ENCODE measurements at regions not wholly inside any gene's neighbourhood (a gene's known extent, or its start where the extent isn't known, plus 50 kb on each side); places are given as distances from the start of the nearest gene placed in this dataset.
"Not testable (repeated sequence)": the region's sequence is repeated elsewhere in the genome, so short reads cannot be mapped to it uniquely, and the experiment has no call there.

GRCh38 chr10:124194199-124194824 lies 100.9 kb upstream of the CHST15 start:
- in situ Hi-C loops (cut with HindIII; ENCODE audit: low sequenced_read_pairs): no loop called here

DNA sequence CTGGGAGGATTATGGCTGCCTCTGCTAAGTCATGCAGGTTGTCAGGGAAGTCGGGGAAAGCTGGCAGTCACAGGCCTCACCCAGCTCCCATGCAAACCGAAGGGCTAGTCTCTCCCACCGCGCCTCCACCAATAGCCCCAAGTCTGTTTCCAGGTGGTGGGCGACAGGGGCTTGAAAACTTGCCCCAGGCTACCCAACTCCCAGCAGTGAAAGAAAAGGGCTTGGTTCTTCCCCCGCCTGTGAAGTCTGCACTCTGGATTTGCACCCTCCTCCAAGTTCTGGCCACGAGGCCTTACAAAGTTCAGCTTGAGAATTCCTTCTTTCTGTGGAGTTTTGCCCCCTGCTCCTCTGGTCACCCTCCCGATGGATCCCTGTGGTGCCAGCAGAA lies 99.9 kb upstream of the CHST15 start:
- in situ Hi-C loops (cut with HindIII; ENCODE audit: low sequenced_read_pairs): no loop called here

DNA sequence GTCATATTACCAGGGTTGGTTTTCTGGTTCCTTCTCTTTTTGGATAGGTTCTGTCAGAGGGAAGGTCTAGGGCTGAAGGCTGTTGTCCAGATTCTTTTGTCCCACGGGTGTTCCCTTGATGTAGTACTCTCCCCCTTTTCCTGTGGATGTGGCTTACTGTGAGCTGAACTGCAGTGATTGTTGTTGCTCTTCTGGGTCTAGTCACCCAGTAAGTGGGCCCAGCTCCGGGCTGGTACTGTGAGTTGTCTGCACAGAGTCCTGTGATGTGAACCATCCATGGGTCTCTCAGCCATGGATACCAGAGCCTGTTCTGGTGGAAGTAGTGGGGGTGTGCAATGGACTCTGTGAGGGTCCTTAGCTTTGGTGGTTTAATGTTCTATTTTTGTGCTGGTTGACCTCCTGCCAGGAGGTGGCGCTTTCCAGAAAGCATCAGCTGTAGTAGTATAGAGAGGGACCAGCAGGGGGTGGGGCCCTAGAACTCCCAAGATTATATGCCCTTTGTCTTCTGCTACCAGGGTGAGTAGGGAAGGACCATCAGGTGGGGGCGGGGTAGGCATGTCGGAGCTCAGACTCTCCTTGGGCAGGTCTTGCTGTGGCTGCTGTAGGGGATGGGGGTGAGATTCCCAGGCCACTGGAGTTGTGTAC lies 99.4 kb upstream of the CHST15 start:
- in situ Hi-C loops (cut with HindIII; ENCODE audit: low sequenced_read_pairs): not testable (repeated sequence)

DNA sequence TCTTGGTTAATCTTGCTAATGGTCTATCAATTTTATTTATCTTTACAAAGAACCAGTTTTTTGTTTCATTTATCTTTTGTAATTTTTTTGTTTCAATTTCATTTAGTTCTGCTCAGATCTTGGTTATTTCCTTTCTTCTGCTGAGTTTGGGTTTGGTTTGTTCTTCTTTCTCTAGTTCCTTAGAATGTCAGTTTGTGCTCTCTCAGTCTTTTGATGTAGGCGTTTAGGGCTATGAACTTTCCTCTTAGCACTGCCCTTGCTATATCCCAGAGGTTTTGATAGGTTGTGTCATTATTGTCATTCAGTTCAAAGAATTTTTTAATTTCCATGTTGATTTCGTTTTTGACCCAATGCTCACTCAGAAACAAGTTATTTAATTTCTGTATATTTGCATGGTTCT lies 97.1 kb upstream of the CHST15 start:
- in situ Hi-C loops (cut with HindIII; ENCODE audit: low sequenced_read_pairs): not testable (repeated sequence)

DNA sequence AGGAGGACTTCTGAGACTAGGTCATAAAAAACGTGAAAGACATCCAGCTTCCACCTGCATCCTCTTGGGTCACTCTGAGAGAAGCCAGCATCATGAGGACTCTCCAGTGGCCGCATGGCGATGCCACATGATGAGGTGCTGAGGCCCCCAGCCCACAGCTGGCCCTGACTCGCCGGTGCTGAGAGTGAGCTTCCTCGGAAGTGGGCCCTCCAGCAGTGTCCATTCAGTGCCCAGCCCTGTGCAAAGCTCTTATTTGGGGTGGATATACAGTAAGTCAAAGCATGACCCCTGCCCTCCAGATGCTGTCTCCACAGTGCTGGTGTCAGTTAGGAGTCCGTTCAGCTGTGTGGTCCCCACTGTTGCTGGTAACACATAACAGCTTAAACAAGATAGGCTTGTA lies 93.6 kb upstream of the CHST15 start:
- in situ Hi-C loops (cut with HindIII; ENCODE audit: low sequenced_read_pairs): no loop called here

GRCh38 chr10:124185084-124185483 lies 91.7 kb upstream of the CHST15 start:
- in situ Hi-C loops (cut with HindIII; ENCODE audit: low sequenced_read_pairs): no loop called here

DNA sequence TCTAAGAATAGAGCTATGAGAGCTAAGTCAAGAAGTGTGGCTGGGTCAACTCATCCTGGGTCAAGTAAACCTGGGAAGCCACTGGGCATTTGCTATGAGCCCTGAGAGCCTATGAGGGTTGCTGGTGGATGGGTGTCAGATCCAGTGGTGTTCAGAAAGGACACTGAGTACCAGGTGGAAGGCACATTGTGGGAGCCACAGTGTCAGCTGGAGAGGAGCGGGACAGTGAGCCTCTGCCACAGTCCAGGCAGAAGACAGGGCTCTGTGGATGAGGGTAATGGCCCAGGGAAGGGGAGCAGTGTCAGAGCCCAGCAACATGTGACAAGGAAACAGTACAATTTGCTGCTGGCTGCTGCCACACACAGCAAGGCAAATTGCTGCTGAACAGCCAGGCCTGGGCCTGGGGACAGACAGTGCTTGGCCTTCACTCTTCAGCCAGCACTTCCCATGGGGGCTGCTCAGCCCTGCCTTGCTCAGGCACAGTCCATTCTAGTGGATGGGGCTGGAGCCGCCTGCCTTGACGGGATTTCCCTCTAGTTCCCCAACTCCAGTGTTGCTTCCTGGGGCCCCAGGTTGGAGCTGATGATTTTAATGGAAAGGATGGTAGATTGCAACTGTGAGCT lies 90.9 kb upstream of the CHST15 start:
- in situ Hi-C loops (cut with HindIII; ENCODE audit: low sequenced_read_pairs): no loop called here

DNA sequence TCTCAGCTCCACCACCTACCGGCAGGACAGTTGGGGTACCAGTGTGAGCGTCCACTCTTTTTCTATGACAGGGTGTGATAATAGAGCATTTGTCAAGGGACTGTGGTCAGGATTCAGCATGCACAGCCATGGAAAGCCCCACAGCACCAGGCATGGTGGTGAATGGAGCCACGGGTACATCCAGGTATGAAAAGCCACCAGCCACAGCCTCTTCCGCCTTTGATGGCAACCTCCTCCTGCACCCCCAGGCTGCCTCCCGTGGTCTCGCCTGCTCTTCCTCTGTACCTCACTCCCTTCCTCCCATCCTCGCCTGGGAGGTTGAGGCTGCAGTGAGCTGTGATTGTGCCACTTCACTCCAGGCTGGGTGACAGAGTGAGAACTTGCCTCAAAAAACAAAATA lies 90.2 kb upstream of the CHST15 start:
- in situ Hi-C loops (cut with HindIII; ENCODE audit: low sequenced_read_pairs): no loop called here

DNA sequence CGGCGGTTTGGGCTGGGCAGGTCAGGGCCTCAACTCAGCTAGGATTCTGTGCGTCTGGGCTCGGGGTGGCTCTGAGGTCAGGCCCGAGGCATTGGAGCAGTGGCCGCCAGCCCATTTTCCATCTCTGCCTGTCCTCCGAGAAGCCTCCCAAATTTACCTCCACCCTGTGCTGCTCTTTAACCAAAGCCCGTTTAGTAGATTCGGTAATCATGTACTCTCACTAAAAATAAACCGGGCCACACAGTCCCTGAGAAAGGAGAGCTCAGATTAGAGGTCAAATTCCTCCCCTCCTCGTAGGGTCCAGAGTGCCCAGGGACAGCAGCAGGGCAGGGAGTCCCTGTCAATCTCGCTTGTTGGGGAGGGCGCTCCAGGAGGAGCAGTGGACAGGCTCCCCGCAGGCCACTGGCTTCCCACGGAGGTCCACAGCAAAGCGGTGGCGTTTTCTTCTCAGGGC lies 88.7 kb upstream of the CHST15 start:
- in situ Hi-C loops (cut with HindIII; ENCODE audit: low sequenced_read_pairs): no loop called here

GRCh38 chr10:124181656-124182055 lies 88.3 kb upstream of the CHST15 start:
- in situ Hi-C loops (cut with HindIII; ENCODE audit: low sequenced_read_pairs): no loop called here

DNA sequence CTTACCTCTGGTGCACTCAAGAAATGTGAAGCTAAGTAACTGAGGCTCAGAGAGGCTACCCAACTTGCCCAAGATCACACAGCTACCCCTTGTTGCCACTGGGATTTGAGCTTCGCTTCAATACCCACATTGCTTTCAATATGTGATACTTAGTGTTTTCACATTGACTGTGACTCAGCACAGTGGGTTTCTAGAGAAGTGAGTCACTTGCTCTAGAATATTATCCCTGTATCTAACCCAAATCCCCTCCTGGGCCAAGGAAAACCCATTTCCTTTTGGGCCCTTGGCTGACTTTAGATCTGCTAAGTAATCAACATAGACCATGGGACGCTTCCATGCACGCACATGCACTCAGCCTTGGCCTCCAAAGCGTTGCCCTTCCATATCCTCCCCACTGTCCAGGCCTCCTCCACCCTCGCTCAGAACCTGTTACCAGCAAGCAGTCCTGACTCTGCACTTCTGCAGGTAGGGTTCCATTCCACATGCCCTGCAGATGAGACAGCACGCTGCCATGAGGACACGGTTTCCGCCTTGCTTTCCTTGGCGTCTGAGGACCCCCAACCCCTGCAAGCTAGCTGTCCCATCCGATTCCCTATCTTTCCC lies 87.7 kb upstream of the CHST15 start:
- in situ Hi-C loops (cut with HindIII; ENCODE audit: low sequenced_read_pairs): no loop called here

GRCh38 chr10:124180044-124180745 lies 86.8 kb upstream of the CHST15 start:
- in situ Hi-C loops (cut with HindIII; ENCODE audit: low sequenced_read_pairs): no loop called here

DNA sequence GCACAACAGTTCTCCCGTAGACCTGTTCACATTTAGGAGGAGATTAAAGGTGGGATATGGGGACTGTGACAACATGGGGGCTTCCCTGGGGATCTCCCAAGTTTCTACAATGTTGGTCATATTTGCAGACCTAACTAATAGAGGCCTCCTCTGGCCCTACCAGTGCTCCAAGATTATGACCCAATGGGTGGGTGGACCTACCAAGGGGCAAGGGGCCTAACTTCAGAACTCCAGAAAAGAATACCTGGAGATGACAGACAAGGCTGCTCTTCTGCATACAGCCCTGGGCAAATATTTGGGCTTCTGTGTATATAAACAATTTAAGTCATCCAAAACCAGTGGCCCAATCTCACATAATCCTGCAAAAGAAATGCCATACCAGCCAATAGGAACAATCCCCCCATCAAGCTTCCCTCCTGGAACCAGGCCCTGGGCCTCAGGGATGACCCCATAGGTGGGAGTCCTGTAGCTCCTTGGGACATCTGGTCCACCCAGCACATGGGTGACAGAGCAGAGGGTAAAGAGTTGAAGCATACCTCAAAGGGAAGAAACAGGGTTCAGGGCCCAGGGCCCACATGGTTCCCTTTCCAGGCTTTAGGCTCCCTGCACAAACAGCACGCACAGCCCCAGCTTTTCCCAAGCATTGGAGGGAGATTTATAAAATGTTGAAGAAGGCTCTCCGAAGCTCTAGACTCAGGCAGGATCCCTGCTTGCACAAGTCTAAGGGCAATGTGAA lies 86.1 kb upstream of the CHST15 start:
- in situ Hi-C loops (cut with HindIII; ENCODE audit: low sequenced_read_pairs): no loop called here

GRCh38 chr10:124177180-124177518 lies 83.8 kb upstream of the CHST15 start:
- in situ Hi-C loops (cut with HindIII; ENCODE audit: low sequenced_read_pairs): no loop called here

DNA sequence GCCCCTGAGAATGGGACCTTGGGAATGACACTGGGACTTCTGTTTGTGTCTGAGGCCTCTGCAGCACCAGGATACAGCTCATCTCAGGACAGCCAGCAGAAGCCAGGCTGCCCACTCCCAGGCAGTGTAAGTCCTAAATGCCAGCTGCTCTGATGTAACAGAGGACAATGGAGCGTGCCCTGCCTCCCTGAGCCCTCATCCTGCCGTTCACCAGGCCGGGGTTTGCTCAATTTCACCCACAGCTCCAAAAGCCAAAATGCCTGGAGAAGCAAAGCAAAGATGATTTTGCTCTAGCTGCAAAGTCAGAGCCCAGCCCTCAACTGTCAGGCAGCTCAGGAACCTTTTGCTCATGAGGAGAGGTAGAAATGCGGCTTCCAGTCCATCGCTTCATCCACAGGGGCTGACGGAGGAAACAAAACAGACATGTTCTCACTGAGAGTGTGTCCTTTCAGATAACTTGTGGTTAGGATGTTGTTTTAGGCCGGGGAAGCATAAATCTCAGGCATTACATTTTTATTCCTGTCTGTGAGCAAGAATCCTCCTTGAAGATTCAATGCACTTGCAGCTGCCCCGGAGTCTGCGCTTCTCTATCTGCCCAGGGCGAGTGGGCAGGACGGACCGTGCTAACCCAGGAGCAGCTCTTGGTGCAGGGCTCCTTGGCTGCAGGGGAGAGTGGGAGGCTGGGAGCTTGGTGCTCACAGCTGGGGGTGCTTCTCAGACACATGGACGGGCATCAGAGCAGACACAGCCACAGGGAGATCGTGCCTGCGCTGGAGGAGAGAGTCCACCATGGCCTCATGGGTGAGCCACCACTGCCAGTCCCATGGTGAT lies 83.2 kb upstream of the CHST15 start:
- in situ Hi-C loops (cut with HindIII; ENCODE audit: low sequenced_read_pairs): no loop called here

GRCh38 chr10:124175701-124176348 lies 82.4 kb upstream of the CHST15 start:
- in situ Hi-C loops (cut with HindIII; ENCODE audit: low sequenced_read_pairs): no loop called here

DNA sequence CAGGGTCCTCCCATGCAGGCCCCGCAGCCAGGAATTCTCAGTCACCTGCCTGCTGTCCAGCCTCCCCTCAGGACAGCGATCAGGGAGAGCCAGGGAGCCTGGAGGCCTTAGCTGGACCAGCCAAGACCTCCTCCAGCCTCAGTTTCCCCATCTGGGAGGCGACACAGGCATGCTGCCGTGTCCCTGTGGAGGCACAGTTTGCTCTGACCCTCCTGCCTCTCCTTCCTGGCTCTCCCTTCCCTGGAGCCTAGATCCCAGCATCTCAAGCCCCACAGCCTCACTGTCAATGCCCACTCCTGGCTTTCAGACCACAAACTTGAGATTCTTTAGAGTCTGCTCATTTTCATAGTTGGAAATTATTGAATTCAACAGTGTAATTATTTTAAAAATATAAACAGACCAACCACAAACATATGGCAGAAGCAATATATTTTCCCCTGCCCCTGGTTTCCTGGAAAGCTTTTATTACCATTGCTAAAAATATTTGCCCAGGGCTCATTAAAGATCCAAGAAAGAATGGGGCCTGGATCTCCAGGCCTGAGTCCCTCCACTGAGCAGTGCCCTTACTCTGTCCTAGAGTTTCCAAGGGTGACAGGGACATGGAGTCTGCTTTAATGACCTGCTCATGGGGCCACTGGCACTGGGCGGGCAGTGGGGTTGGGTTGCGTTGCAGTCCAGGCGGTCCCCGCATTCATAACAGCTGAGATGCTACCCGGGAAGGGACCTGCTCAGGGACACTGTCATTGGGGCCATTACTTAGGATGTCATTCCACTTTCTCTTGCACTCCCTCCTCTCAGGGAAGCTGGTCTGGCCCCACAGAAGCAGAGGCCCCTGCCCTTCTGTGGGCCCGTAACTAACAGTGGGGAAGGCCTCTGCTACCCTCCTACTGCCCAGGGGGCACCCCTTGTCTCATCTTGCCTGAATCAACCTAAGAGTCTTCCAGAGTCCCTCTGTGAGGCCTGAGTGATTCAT lies 81.6 kb upstream of the CHST15 start:
- in situ Hi-C loops (cut with HindIII; ENCODE audit: low sequenced_read_pairs): no loop called here

- in situ Hi-C loops (cut with HindIII; ENCODE audit: low sequenced_read_pairs): no loop called here
Observed at GRCh38 chr10:124174071-124174566, 80.7 kb upstream of the CHST15 start.
